ENCODE measurements at regions not wholly inside any gene's neighbourhood (a gene's known extent, or its start where the extent isn't known, plus 50 kb on each side); places are given as distances from the start of the nearest gene placed in this dataset.

DNA sequence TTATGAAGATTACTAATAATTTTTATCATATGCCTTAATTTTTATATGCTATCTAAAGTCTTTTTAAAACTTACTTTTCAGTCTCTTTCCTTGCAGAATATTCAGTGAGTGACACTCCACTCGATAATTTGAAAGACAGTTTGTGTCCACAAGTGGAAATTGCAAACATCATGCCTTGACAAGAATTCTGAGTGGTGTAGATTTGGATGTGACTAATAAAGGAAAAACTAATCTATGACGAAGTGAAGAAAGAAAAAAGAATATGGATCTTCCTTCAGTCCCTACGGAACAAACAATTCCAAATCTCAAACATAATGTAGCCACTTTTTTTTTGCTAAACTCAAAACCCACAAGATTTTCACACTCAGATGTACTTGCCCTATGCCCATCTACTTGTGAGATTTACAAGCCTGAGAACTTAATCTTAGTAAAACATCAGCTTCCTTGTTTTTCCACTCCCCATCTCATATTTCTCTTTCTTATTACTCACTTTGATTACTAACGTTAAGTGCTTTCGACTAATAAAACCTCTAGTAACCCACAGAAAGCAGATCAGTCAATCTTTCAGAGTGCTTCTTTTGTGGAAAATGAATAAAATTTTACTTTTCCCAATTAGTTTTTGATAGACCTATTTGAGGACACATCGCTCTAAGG, 1155.8 kb downstream of the GRIK2 start:
- no peaks in the 10 kb centered on the region for H3K36me3 ChIP-seq (ENCODE audit: control insufficient read depth in 2 of 2, insufficient read depth in 2 of 2, low read length in 1 of 2)
- H3K9me3 ChIP-seq (ENCODE audit: control insufficient read depth in 2 of 2, insufficient read depth in 1 of 2, low read depth in 1 of 2, low read length in 1 of 2) = no peaks in the 10 kb centered on the region
- H3K4me3 ChIP-seq (ENCODE audit: low read depth in 1 of 2, low read length in 2 of 2) = no peak overlapping the region
- no peaks in the 10 kb centered on the region for H3K4me1 ChIP-seq (ENCODE audit: control insufficient read depth in 2 of 2, insufficient read depth in 2 of 2, low read length in 1 of 2)
- H3K27ac ChIP-seq (ENCODE audit: low read depth in 2 of 2, low read length in 1 of 2) = no peak overlapping the region
- WGBS, 2 donors = 74 to 78% methylated on average over 6 of the region's 6 CpGs
- H3K27me3 ChIP-seq (ENCODE audit: control insufficient read depth in 1 of 2, insufficient read depth in 2 of 2, low read length in 2 of 2) = no peaks in the 10 kb centered on the region

DNA sequence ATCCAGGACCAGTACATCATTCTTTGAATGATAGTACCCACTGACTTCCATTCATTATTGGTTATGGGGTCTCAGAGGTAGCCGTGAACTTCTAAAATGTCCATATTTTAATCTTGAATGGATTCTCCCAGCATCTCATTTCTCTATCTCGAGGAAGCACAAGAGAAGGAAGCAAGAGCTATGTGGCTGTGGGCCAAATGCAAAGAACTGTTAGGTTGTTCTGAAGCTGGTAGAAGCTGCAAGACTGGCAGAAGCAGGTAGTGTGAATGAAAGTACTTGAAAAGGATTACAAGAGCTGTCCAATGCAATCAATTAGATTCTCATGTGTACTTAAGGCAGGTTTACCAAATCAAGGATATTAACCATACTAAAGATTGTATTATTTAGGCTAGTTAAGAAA, 1131.8 kb downstream of the GRIK2 start:
- Histone ChIP-seq H3K4me3 (ENCODE audit: low read depth in 1 of 2, low read length in 2 of 2) (no peak overlapping the region), H3K27me3 (ENCODE audit: control insufficient read depth in 1 of 2, insufficient read depth in 2 of 2, low read length in 2 of 2) (no peaks in the 10 kb centered on the region), H3K4me1 (ENCODE audit: control insufficient read depth in 2 of 2, insufficient read depth in 2 of 2, low read length in 1 of 2) (no peaks in the 10 kb centered on the region), H3K27ac (ENCODE audit: low read depth in 2 of 2, low read length in 1 of 2) (no peak overlapping the region), H3K9me3 (ENCODE audit: control insufficient read depth in 2 of 2, insufficient read depth in 1 of 2, low read depth in 1 of 2, low read length in 1 of 2) (no peaks in the 10 kb centered on the region), H3K36me3 (ENCODE audit: control insufficient read depth in 2 of 2, insufficient read depth in 2 of 2, low read length in 1 of 2) (no peaks in the 10 kb centered on the region)
- 53 to 68% methylated on average over 2 of the region's 2 CpGs for WGBS, 2 donors

DNA sequence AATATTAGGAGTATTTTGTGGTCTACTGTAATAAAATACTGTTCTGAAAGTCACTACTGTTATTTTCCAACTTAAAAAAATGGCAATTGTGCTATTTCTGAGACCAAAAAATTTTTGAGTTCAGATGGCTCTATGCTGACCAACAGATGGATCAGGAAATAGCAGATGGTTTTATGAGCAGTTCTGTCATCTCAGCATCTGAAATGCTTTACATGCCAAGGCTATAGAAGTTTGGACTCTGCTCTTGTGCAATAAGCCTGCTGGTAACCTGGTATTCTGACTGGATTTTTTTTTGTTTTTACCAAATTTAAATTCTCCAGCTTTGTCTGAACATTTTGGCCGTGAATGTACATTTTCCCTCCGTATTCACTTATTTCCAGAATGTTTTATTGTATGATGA, 1127.5 kb downstream of the GRIK2 start:
- Histone ChIP-seq H3K4me1 (ENCODE audit: control insufficient read depth in 2 of 2, insufficient read depth in 2 of 2, low read length in 1 of 2) (no peaks in the 10 kb centered on the region), H3K4me3 (ENCODE audit: low read depth in 1 of 2, low read length in 2 of 2) (no peak overlapping the region), H3K36me3 (ENCODE audit: control insufficient read depth in 2 of 2, insufficient read depth in 2 of 2, low read length in 1 of 2) (no peaks in the 10 kb centered on the region), H3K27me3 (ENCODE audit: control insufficient read depth in 1 of 2, insufficient read depth in 2 of 2, low read length in 2 of 2) (no peaks in the 10 kb centered on the region), H3K9me3 (ENCODE audit: control insufficient read depth in 2 of 2, insufficient read depth in 1 of 2, low read depth in 1 of 2, low read length in 1 of 2) (no peaks in the 10 kb centered on the region), H3K27ac (ENCODE audit: low read depth in 2 of 2, low read length in 1 of 2) (no peak overlapping the region)
- WGBS, 2 donors = 69 to 73% methylated on average over 2 of the region's 2 CpGs

DNA sequence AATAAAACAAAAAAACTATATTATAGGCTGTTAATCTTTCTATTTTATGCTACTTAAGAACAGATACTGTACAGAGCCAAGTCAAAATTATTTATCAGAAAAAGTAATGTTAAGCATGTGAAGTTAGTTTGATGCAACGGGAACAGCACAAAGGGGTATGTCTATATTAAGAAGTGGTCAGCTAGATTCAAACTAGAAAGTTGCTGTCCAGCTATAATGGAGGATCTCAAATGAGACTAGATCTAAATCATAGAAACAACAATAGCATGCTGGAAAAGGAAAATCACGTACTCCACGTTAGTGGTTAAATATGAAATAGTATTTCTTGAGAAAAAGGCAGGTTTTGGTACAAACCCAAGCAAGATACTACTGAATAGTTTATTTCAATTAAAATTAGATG, 1124.0 kb downstream of the GRIK2 start:
- 84 to 90% methylated on average over 3 of the region's 3 CpGs for WGBS, 2 donors
- Histone ChIP-seq H3K4me3 (ENCODE audit: low read depth in 1 of 2, low read length in 2 of 2) (no peak overlapping the region), H3K27ac (ENCODE audit: low read depth in 2 of 2, low read length in 1 of 2) (no peak overlapping the region), H3K36me3 (ENCODE audit: control insufficient read depth in 2 of 2, insufficient read depth in 2 of 2, low read length in 1 of 2) (no peaks in the 10 kb centered on the region), H3K27me3 (ENCODE audit: control insufficient read depth in 1 of 2, insufficient read depth in 2 of 2, low read length in 2 of 2) (no peaks in the 10 kb centered on the region), H3K9me3 (ENCODE audit: control insufficient read depth in 2 of 2, insufficient read depth in 1 of 2, low read depth in 1 of 2, low read length in 1 of 2) (no peaks in the 10 kb centered on the region), H3K4me1 (ENCODE audit: control insufficient read depth in 2 of 2, insufficient read depth in 2 of 2, low read length in 1 of 2) (no peaks in the 10 kb centered on the region)

DNA sequence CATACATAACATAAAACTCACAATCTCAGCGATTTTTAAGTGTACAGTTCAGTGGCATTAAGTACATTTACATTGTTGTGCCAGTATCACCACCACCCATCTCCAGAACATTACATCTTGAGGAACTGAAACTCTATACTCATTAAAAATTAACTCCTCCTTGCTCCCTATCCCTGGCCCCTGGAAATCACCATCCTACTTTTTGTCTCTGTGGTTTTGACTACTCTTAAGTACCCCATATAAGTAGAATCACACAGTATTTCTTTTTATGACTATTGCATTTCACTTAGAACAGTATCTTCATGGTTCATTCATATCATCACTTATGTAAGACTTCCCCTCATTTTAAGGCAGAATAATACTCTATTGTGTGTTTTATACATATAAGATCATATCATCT, 1108.1 kb downstream of the GRIK2 start:
- H3K4me1 ChIP-seq (ENCODE audit: control insufficient read depth in 2 of 2, insufficient read depth in 2 of 2, low read length in 1 of 2) = no peaks in the 10 kb centered on the region
- WGBS, 2 donors = 54 to 73% methylated on average over 1 of the region's 1 CpG

DNA sequence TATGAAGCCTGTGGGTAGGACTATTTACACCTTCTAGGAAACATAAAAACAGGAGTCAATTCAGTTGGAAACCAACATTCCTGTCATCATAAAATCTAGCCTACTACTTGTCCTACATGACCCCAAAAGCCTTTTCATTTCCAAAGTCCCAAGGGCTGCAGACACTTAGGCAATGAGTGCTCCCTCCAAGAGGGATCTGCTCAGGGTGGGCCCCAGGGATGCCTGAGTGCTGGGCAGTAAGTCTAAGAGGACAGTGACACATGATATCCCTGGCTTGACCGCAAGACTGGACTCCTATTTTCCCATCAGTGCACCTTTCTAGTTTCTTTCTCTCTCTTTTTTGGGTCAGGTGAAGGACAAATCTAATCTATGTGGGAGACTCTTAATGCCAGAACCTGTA, 1101.3 kb downstream of the GRIK2 start:
- H3K9me3 ChIP-seq (ENCODE audit: control insufficient read depth in 2 of 2, insufficient read depth in 1 of 2, low read depth in 1 of 2, low read length in 1 of 2) = no peaks in the 10 kb centered on the region
- H3K36me3 ChIP-seq (ENCODE audit: control insufficient read depth in 2 of 2, insufficient read depth in 2 of 2, low read length in 1 of 2) = no peaks in the 10 kb centered on the region
- WGBS, 2 donors = 90 to 94% methylated on average over 1 of the region's 1 CpG
- H3K4me3 ChIP-seq (ENCODE audit: low read depth in 1 of 2, low read length in 2 of 2) = no peak overlapping the region
- H3K27me3 ChIP-seq (ENCODE audit: control insufficient read depth in 1 of 2, insufficient read depth in 2 of 2, low read length in 2 of 2) = no peaks in the 10 kb centered on the region
- H3K27ac ChIP-seq (ENCODE audit: low read depth in 2 of 2, low read length in 1 of 2) = no peak overlapping the region
- H3K4me1 ChIP-seq (ENCODE audit: control insufficient read depth in 2 of 2, insufficient read depth in 2 of 2, low read length in 1 of 2) = no peaks in the 10 kb centered on the region

More for the DNA sequence above, 1108.1 kb downstream of the GRIK2 start:
- no peaks in the 10 kb centered on the region for H3K27me3 ChIP-seq (ENCODE audit: control insufficient read depth in 1 of 2, insufficient read depth in 2 of 2, low read length in 2 of 2)
- H3K36me3 ChIP-seq (ENCODE audit: control insufficient read depth in 2 of 2, insufficient read depth in 2 of 2, low read length in 1 of 2) = no peaks in the 10 kb centered on the region
- no peaks in the 10 kb centered on the region for H3K9me3 ChIP-seq (ENCODE audit: control insufficient read depth in 2 of 2, insufficient read depth in 1 of 2, low read depth in 1 of 2, low read length in 1 of 2)
- H3K4me3 ChIP-seq (ENCODE audit: low read depth in 1 of 2, low read length in 2 of 2) = no peak overlapping the region
- H3K27ac ChIP-seq (ENCODE audit: low read depth in 2 of 2, low read length in 1 of 2) = no peak overlapping the region

DNA sequence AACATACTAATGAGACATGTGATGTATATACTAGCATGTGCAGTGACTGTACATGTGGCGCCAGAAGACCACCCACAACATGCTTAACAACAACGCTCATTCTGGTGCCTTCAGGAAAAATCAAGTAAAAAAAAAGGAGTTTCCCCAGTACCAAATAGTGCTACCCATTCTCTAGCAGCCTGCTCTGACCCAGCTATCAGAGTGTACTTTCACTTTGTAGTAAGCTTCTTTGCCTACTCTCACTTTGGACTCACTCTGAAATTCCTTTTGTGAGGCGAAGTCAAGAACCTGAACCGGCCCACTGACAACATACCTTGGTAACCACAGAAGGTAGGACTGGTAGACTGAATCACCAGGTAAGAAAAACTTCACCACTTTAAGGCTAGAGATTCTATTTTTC, 1100.0 kb downstream of the GRIK2 start:
- H3K4me3 ChIP-seq (ENCODE audit: low read depth in 1 of 2, low read length in 2 of 2) = no peak overlapping the region
- H3K27me3 ChIP-seq (ENCODE audit: control insufficient read depth in 1 of 2, insufficient read depth in 2 of 2, low read length in 2 of 2) = no peaks in the 10 kb centered on the region
- 87 to 93% methylated on average over 4 of the region's 4 CpGs for WGBS, 2 donors
- H3K4me1 ChIP-seq (ENCODE audit: control insufficient read depth in 2 of 2, insufficient read depth in 2 of 2, low read length in 1 of 2) = no peaks in the 10 kb centered on the region
- no peaks in the 10 kb centered on the region for H3K36me3 ChIP-seq (ENCODE audit: control insufficient read depth in 2 of 2, insufficient read depth in 2 of 2, low read length in 1 of 2)
- H3K27ac ChIP-seq (ENCODE audit: low read depth in 2 of 2, low read length in 1 of 2) = no peak overlapping the region
- no peaks in the 10 kb centered on the region for H3K9me3 ChIP-seq (ENCODE audit: control insufficient read depth in 2 of 2, insufficient read depth in 1 of 2, low read depth in 1 of 2, low read length in 1 of 2)

DNA sequence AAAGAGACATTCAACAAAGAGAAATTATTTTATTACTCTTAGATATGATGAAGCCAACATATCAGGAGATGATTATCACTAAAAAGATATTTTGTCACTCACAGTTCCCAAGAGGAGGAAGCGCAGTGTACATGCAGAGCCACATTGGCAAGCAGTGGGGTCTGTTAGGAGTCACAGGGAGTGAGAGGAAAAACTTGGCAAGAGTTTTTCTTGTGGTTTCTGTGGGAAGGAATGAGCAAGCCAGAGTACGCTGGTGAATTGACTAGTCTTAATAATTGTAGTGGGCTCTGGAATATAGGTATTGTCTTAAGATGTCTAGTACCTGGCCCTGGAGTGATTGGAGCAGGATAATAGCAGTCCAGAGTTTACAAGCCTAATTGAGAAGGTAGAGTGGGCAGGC, 1095.2 kb downstream of the GRIK2 start:
- no peaks in the 10 kb centered on the region for H3K36me3 ChIP-seq (ENCODE audit: control insufficient read depth in 2 of 2, insufficient read depth in 2 of 2, low read length in 1 of 2)
- no peak overlapping the region for H3K4me3 ChIP-seq (ENCODE audit: low read depth in 1 of 2, low read length in 2 of 2)
- H3K9me3 ChIP-seq (ENCODE audit: control insufficient read depth in 2 of 2, insufficient read depth in 1 of 2, low read depth in 1 of 2, low read length in 1 of 2) = no peaks in the 10 kb centered on the region
- H3K4me1 ChIP-seq (ENCODE audit: control insufficient read depth in 2 of 2, insufficient read depth in 2 of 2, low read length in 1 of 2) = no peaks in the 10 kb centered on the region
- WGBS, 2 donors = 68 to 73% methylated on average over 2 of the region's 2 CpGs
- H3K27me3 ChIP-seq (ENCODE audit: control insufficient read depth in 1 of 2, insufficient read depth in 2 of 2, low read length in 2 of 2) = no peaks in the 10 kb centered on the region
- no peak overlapping the region for H3K27ac ChIP-seq (ENCODE audit: low read depth in 2 of 2, low read length in 1 of 2)

DNA sequence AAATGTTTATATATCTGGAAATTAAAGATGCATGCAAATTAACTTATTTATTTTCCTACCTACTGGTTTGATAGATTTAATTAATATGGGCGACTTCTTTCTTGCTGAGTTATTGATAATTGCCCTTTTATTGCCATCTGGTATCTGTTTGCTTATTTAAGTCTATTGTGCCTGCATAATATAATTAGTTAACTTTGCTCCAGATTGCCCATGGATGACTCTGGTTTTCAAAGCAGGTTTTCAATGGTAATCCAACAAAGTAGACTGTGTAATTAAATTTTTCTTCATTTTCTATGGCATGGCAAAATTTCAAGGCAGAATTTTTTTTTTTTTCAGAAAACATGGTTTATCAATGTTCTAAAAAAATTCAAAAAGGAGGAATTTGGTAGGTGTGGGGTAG, 1092.0 kb downstream of the GRIK2 start:
- Histone ChIP-seq H3K27ac (ENCODE audit: low read depth in 2 of 2, low read length in 1 of 2) (no peak overlapping the region), H3K36me3 (ENCODE audit: control insufficient read depth in 2 of 2, insufficient read depth in 2 of 2, low read length in 1 of 2) (no peaks in the 10 kb centered on the region), H3K4me1 (ENCODE audit: control insufficient read depth in 2 of 2, insufficient read depth in 2 of 2, low read length in 1 of 2) (no peaks in the 10 kb centered on the region), H3K9me3 (ENCODE audit: control insufficient read depth in 2 of 2, insufficient read depth in 1 of 2, low read depth in 1 of 2, low read length in 1 of 2) (no peaks in the 10 kb centered on the region), H3K4me3 (ENCODE audit: low read depth in 1 of 2, low read length in 2 of 2) (no peak overlapping the region), H3K27me3 (ENCODE audit: control insufficient read depth in 1 of 2, insufficient read depth in 2 of 2, low read length in 2 of 2) (no peaks in the 10 kb centered on the region)
- 66 to 70% methylated on average over 1 of the region's 1 CpG for WGBS, 2 donors

DNA sequence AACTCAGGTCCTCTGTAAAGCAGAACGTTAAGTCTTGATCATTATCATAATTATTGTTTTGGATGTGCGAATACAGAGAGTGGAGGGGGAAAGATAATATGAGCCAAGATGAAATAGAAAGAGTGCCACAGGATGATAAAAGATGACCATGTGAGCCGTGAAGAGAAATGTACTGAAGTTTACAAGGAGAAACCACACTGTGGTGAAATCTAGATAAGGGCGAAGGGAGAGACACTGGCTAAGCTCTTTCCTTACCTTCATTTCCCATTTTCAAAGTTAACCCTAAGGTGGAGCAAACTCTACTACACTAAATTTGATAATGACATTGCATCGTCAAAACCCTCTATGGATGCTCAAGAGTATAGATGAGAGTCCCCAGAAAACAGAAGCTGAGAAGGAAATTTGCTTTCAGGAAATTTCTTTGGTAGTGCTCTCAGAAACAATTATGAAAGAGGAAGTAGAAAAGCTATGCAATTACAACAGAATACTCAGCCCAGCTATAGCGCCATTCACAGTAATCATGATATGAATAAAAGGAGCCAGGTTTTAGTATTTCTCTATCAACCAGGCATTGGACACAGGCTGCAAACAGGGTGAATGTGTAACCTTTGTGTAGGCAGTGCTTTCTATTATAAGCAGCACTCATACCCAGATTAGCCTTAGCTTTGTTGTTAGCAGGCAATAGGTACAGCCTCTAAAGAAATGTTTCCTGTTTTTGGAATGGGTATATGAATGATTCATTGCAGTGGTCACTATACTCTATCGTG, 1080.7 kb downstream of the GRIK2 start:
- no peaks in the 10 kb centered on the region for H3K4me1 ChIP-seq (ENCODE audit: control insufficient read depth in 2 of 2, insufficient read depth in 2 of 2, low read length in 1 of 2)
- H3K9me3 ChIP-seq (ENCODE audit: control insufficient read depth in 2 of 2, insufficient read depth in 1 of 2, low read depth in 1 of 2, low read length in 1 of 2) = no peaks in the 10 kb centered on the region
- WGBS, 2 donors = 68 to 73% methylated on average over 7 of the region's 7 CpGs
- H3K36me3 ChIP-seq (ENCODE audit: control insufficient read depth in 2 of 2, insufficient read depth in 2 of 2, low read length in 1 of 2) = no peaks in the 10 kb centered on the region
- H3K27me3 ChIP-seq (ENCODE audit: control insufficient read depth in 1 of 2, insufficient read depth in 2 of 2, low read length in 2 of 2) = no peaks in the 10 kb centered on the region
- no peak overlapping the region for H3K27ac ChIP-seq (ENCODE audit: low read depth in 2 of 2, low read length in 1 of 2)
- H3K4me3 ChIP-seq (ENCODE audit: low read depth in 1 of 2, low read length in 2 of 2) = no peak overlapping the region
